ENCODE measurements at regions not wholly inside any gene's neighbourhood (a gene's known extent, or its start where the extent isn't known, plus 50 kb on each side); places are given as distances from the start of the nearest gene placed in this dataset.

DNA sequence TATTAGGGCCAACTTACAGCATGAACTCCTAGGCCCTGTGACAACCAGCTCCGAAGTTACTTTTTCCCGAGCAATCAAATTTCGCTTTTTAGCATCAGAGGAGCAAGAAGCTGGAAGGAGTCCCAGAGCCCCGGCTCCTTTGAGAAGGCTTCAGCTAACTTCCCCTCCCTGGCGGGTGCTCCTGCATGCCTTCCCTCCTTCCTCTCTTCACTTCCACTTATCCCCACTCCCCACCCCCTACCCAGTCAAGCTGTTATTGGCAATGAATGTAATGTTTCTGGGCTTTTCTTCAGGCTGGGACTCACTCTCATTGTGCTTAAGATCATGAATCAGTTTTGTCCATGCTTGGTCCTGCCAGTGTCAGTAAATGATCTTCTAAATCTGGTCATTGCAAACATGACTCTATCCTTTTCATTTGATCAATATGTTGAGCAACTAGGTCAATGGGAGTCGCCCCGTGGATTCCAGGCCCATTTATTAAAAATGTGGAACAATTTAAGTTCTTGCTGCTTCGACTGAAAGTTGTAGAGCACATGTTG, 94.5 kb upstream of the TSPAN2 start:
- Histone ChIP-seq H2BK5ac (ENCODE audit: insufficient read length, low read length) (no peak overlapping the region), H3K9ac (ENCODE audit: extremely low read depth, insufficient read length, low read length) (no peak overlapping the region), H3K23ac (ENCODE audit: insufficient read length, low read depth, low read length) (no peak overlapping the region), H3K18ac (ENCODE audit: insufficient read length, low read depth, low read length) (no peak overlapping the region), H2BK15ac (ENCODE audit: low read depth, low read length) (no peak overlapping the region), H3K79me2 (ENCODE audit: insufficient read depth, low read length) (no peaks in the 10 kb centered on the region), H3K27ac (ENCODE audit: insufficient read length, low read depth, low read length) (no peak overlapping the region), H3K4ac (ENCODE audit: low read depth, low read length) (no peak overlapping the region), H4K5ac (ENCODE audit: insufficient read length, low read depth, low read length) (no peak overlapping the region), H3K23me2 (ENCODE audit: insufficient read length, low read depth, low read length, poor library complexity, severe bottlenecking) (no peaks in the 10 kb centered on the region), H2BK120ac (ENCODE audit: low read depth, low read length, poor library complexity, severe bottlenecking) (no peak overlapping the region), H4K91ac (ENCODE audit: insufficient read length, low read depth, low read length) (no peak overlapping the region), H3K56ac (ENCODE audit: insufficient read length, low read depth, low read length) (no peak overlapping the region), H3K4me1 (ENCODE audit: insufficient read depth, low read length) (no peaks in the 10 kb centered on the region), H3K14ac (ENCODE audit: insufficient read depth, low read length) (no peak overlapping the region), H3K9me3 (ENCODE audit: control insufficient read depth, low read depth, low read length) (no peaks in the 10 kb centered on the region), H3K27me3 (ENCODE audit: insufficient read depth, low read length) (no peaks in the 10 kb centered on the region), H2BK20ac (ENCODE audit: low read depth, low read length, poor library complexity, severe bottlenecking) (no peak overlapping the region), H3K79me1 (ENCODE audit: insufficient read depth, low read depth, low read length, poor library complexity, severe bottlenecking) (no peaks in the 10 kb centered on the region), H3T11ph (ENCODE audit: low read length) (no peak overlapping the region), H2BK12ac (ENCODE audit: insufficient read length, low read depth, low read length) (no peak overlapping the region), H2AFZ (ENCODE audit: low read length) (no peak overlapping the region), H3K4me2 (ENCODE audit: insufficient read depth, insufficient read length, low read length) (no peak overlapping the region), H4K20me1 (ENCODE audit: control insufficient read depth, insufficient read depth, insufficient read length) (no peaks in the 10 kb centered on the region), H2AK5ac (ENCODE audit: insufficient read length, low read length) (no peak overlapping the region), H4K8ac (replicated peaks; ENCODE audit: insufficient read length, low read depth, low read length) (no peak overlapping the region)
- WGBS (ENCODE audit: extremely low coverage, insufficient read length, low lambda C conversion rate): no CpG with 5 or more reads among the region's 8 CpGs
- Mint-ChIP-seq H3K36me3 (ENCODE audit: insufficient read depth in 1 of 3, low read depth in 3 of 3) (no peaks in the 10 kb centered on the region), H3K9me3 (no peaks in the 10 kb centered on the region), H3K27ac (peak overlapping the region in 1 of 3 experiments; percentile 60; a peak in 1 of 7 replicates), H3K4me3 (no peak overlapping the region), H3K27me3 (ENCODE audit: low read depth) (no peaks in the 10 kb centered on the region), H3K4me1 (peaks cover under 1% of the 10 kb centered on the region in 2 experiments; a peak in 2 of 4 replicates)
- no peak for DNase-seq
- TF ChIP-seq, protein P1, sequence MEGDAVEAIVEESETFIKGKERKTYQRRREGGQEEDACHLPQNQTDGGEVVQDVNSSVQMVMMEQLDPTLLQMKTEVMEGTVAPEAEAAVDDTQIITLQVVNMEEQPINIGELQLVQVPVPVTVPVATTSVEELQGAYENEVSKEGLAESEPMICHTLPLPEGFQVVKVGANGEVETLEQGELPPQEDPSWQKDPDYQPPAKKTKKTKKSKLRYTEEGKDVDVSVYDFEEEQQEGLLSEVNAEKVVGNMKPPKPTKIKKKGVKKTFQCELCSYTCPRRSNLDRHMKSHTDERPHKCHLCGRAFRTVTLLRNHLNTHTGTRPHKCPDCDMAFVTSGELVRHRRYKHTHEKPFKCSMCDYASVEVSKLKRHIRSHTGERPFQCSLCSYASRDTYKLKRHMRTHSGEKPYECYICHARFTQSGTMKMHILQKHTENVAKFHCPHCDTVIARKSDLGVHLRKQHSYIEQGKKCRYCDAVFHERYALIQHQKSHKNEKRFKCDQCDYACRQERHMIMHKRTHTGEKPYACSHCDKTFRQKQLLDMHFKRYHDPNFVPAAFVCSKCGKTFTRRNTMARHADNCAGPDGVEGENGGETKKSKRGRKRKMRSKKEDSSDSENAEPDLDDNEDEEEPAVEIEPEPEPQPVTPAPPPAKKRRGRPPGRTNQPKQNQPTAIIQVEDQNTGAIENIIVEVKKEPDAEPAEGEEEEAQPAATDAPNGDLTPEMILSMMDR (conservative IDR thresholded peaks at IDR 0.05): no peak
